A673 (cell line): ENCODE measurements at regions not wholly inside any gene's neighbourhood (a gene's known extent, or its start where the extent isn't known, plus 50 kb on each side); places are given as distances from the start of the nearest gene placed in this dataset.

Experiments used
- EZH2 ChIP-seq: fragments of 200-600 bp; sonication (generic); IDR thresholded peaks from 2 replicates; pipeline ENCODE4 v1.6.1; 2017; ENCODE audit warnings: borderline replicate concordance, low read depth, mild to moderate bottlenecking, mixed read lengths, antibody characterized with exemption, low read length; ENCODE audit not compliant: poor library complexity, severe bottlenecking
- TF ChIP-seq, protein P1 (sequence below): fragments of 300-800, 200-600 bp; sonication (generic); conservative IDR thresholded peaks from 2 replicates; pipeline ENCODE4 v1.5.1; 2017; ENCODE audit warnings: low read depth, mild to moderate bottlenecking, antibody characterized with exemption, low read length, moderate library complexity, mixed read lengths

DNA sequence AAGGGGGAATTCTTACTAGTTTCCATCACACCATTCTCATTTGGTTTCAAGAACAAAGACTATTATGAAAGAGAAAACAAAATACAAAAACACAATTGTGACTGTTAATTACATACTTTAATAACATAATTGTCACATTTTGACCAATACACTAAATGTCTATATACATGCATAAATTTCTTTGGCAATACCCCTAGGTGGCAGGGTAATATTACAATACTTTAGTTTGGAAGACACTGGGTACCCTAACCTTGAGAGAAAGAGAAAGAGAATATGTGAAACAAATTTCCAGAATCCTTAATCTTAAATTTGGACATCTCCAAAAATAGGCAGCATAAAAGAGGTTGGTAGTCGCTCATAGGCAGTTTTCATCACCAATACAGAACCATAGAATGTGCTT lies 619.6 kb upstream of the ADAMTS16 start:
- TF ChIP-seq, protein P1, sequence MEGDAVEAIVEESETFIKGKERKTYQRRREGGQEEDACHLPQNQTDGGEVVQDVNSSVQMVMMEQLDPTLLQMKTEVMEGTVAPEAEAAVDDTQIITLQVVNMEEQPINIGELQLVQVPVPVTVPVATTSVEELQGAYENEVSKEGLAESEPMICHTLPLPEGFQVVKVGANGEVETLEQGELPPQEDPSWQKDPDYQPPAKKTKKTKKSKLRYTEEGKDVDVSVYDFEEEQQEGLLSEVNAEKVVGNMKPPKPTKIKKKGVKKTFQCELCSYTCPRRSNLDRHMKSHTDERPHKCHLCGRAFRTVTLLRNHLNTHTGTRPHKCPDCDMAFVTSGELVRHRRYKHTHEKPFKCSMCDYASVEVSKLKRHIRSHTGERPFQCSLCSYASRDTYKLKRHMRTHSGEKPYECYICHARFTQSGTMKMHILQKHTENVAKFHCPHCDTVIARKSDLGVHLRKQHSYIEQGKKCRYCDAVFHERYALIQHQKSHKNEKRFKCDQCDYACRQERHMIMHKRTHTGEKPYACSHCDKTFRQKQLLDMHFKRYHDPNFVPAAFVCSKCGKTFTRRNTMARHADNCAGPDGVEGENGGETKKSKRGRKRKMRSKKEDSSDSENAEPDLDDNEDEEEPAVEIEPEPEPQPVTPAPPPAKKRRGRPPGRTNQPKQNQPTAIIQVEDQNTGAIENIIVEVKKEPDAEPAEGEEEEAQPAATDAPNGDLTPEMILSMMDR: no peak
- TF ChIP-seq EZH2: no peak
